ENCODE measurements at regions not wholly inside any gene's neighbourhood (a gene's known extent, or its start where the extent isn't known, plus 50 kb on each side); places are given as distances from the start of the nearest gene placed in this dataset.

DNA sequence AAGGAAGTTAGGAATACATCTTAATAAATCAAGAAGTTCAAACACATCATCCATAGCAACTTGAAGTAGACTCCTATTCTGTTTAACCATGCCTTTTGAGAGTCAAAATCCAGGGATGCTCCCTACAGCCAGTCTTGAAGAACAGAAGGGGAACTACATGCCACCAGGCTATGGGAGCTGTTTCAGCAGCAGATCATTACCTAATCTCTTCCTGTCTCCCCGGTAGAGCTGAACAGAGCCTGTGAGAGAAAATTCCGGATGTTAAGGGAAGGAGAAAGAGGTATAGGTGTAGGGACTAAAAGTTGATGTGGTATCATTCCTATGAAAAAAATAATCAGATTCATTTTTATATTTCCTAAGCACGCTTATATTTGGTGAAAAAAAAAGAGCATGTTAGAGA is 352.2 kb downstream of the SPRY1 start:
- H3K27me3 ChIP-seq (ENCODE audit: control insufficient read depth, insufficient read depth, low read length): no peaks in the 10 kb centered on the region
- POLR2A ChIA-PET: no interaction called here
- CTCF ChIA-PET: no interaction called here
- DNase-seq (ENCODE audit: low read depth): no peak
- TF ChIP-seq, protein P1, sequence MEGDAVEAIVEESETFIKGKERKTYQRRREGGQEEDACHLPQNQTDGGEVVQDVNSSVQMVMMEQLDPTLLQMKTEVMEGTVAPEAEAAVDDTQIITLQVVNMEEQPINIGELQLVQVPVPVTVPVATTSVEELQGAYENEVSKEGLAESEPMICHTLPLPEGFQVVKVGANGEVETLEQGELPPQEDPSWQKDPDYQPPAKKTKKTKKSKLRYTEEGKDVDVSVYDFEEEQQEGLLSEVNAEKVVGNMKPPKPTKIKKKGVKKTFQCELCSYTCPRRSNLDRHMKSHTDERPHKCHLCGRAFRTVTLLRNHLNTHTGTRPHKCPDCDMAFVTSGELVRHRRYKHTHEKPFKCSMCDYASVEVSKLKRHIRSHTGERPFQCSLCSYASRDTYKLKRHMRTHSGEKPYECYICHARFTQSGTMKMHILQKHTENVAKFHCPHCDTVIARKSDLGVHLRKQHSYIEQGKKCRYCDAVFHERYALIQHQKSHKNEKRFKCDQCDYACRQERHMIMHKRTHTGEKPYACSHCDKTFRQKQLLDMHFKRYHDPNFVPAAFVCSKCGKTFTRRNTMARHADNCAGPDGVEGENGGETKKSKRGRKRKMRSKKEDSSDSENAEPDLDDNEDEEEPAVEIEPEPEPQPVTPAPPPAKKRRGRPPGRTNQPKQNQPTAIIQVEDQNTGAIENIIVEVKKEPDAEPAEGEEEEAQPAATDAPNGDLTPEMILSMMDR (IDR thresholded peaks at IDR 0.05; ENCODE audit: insufficient read depth, low read depth, low read length): no peak
- H3K4me3 ChIP-seq (ENCODE audit: low read depth, low read length): no peak overlapping the region
- no peaks in the 10 kb centered on the region for H3K36me3 ChIP-seq (ENCODE audit: control insufficient read depth, insufficient read depth, low read length)

DNA sequence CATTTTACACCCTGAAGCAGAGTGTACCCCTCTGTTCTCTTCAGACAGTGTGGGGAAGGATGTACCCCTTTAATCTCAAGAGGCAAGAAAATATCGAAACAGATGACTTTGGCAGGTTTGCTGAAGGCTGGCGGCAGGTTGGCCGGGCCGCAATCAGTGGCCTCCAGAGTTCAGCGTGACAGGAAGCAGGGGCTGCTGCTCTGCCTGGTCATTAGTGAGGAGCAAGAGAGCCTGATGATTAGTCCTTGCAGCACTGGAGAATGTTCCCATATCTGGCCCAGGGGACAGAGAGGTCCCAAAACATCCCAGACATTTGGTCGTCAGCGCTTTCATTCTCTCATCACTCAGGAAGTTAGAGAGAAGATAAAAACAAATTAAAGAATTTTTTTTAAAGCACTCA is 352.8 kb downstream of the SPRY1 start:
- no peaks in the 10 kb centered on the region for H3K36me3 ChIP-seq (ENCODE audit: control insufficient read depth, insufficient read depth, low read length)
- TF ChIP-seq, protein P1 (IDR thresholded peaks at IDR 0.05; ENCODE audit: insufficient read depth, low read depth, low read length): no peak
- DNase-seq (ENCODE audit: low read depth): no peak
- no peak overlapping the region for H3K4me3 ChIP-seq (ENCODE audit: low read depth, low read length)
- CTCF ChIA-PET: no interaction called here
- POLR2A ChIA-PET: no interaction called here
- no peaks in the 10 kb centered on the region for H3K27me3 ChIP-seq (ENCODE audit: control insufficient read depth, insufficient read depth, low read length)

DNA sequence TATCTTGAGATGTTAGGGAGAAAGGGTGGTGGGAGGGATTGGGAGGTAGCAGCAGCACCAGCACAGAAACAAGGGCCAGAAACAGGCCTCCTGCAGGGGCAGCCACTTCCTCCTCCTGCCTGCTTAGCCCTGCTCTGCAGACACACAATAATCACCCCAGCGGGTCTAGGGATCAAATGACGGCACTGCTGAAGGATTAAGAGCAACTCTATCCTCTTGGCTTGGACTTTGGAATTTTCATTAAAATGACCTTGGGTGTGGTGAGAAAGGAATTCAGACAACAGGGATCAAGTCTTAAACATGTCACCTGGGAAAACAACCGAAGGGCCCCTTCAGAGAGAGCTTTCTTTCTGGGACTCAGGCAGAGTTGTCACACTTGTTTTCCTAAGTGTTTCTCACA is 353.4 kb downstream of the SPRY1 start:
- ChIA-PET POLR2A (no interaction called here), CTCF (no interaction called here)
- Histone ChIP-seq H3K4me3 (ENCODE audit: low read depth, low read length) (no peak overlapping the region), H3K36me3 (ENCODE audit: control insufficient read depth, insufficient read depth, low read length) (no peaks in the 10 kb centered on the region), H3K27me3 (ENCODE audit: control insufficient read depth, insufficient read depth, low read length) (no peaks in the 10 kb centered on the region)
- no peak for DNase-seq (ENCODE audit: low read depth)
- TF ChIP-seq, protein P1 (IDR thresholded peaks at IDR 0.05; ENCODE audit: insufficient read depth, low read depth, low read length): no peak

DNA sequence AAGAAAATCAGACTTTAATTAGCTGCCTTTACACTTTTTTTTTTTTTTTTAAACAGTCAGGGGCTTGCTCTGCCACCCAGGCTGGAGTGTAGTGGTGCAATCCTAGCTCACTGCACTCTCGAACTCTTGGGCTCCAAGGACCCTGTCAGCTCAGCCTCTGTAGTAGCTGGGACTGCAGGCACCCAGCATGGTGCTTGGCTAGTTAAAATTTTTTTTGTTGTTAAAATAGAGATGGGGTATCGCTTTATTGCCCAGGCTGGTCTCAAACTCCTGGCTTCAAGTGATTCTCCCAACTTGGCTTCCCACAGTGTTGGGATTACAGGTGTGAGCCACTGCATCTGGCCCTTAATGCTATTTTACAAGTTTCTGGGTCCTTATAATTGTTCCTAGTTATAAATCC is 359.1 kb downstream of the SPRY1 start:
- TF ChIP-seq, protein P1 (IDR thresholded peaks at IDR 0.05; ENCODE audit: insufficient read depth, low read depth, low read length): no peak
- DNase-seq (ENCODE audit: low read depth): no peak
- Histone ChIP-seq H3K27me3 (ENCODE audit: control insufficient read depth, insufficient read depth, low read length) (no peaks in the 10 kb centered on the region), H3K4me3 (ENCODE audit: low read depth, low read length) (no peak overlapping the region), H3K36me3 (ENCODE audit: control insufficient read depth, insufficient read depth, low read length) (no peaks in the 10 kb centered on the region)
- ChIA-PET POLR2A (no interaction called here), CTCF (interaction anchor here (1.7 kb wide), 1 partner anchor 17 kb away, joined by 5 read pairs; no protein-coding TSS in a partner anchor)

DNA sequence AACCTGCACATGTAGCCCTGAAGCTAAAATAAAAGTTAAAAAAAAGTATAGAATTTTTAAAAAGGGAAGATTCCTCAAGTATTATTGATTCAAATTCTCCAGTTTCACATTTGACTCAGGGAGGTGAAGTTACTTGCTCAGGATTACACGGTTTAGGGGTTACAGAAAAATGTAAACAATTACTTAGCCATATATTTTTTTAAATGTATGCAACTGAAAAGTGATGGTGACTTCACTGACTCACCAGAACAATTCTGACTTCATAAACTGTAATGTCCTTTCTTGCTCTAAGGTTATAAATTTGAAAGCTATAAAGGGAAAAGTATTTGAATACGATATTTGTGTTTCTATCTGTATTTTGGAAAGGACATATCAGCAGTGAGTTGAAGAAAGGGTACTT is 371.2 kb downstream of the SPRY1 start:
- ChIA-PET POLR2A (no interaction called here), CTCF (no interaction called here)
- Histone ChIP-seq H3K27me3 (ENCODE audit: control insufficient read depth, insufficient read depth, low read length) (no peaks in the 10 kb centered on the region), H3K36me3 (ENCODE audit: control insufficient read depth, insufficient read depth, low read length) (no peaks in the 10 kb centered on the region), H3K4me3 (ENCODE audit: low read depth, low read length) (no peak overlapping the region)
- DNase-seq (ENCODE audit: low read depth): no peak
- TF ChIP-seq, protein P1 (IDR thresholded peaks at IDR 0.05; ENCODE audit: insufficient read depth, low read depth, low read length): no peak
